H9 (cell line): ENCODE measurements at regions not wholly inside any gene's neighbourhood (a gene's known extent, or its start where the extent isn't known, plus 50 kb on each side); places are given as distances from the start of the nearest gene placed in this dataset.

Experiments used
- DNase-seq: peaks from one replicate; pipeline ENCODE4 v3.0.0-alpha.2; 2017
- H2AFZ ChIP-seq: one replicate; pipeline ENCODE4 v1.6.1; 2013; ENCODE audit warnings: mild to moderate bottlenecking, low read length, control low read depth, moderate library complexity
- H2AK5ac ChIP-seq: 2 replicates; pipeline ENCODE4 v1.6.1; 2013; ENCODE audit warnings: low read length, control low read depth, mixed read lengths; ENCODE audit not compliant: insufficient read length
- H2BK120ac ChIP-seq: one replicate; pipeline ENCODE4 v1.6.1; 2013; ENCODE audit warnings: low read depth, mild to moderate bottlenecking, low read length, control low read depth, inconsistent platforms; ENCODE audit not compliant: poor library complexity, severe bottlenecking
- H2BK12ac ChIP-seq: 2 replicates; pipeline ENCODE4 v1.6.1; 2013; ENCODE audit warnings: low read length, control low read depth, mixed read lengths, low read depth; ENCODE audit not compliant: insufficient read length
- H2BK15ac ChIP-seq: 2 replicates; pipeline ENCODE4 v1.6.1; 2013; ENCODE audit warnings: low read depth, low read length, control low read depth
- H2BK20ac ChIP-seq: one replicate; pipeline ENCODE4 v1.6.1; 2013; ENCODE audit warnings: low read depth, mild to moderate bottlenecking, low read length, control low read depth, inconsistent platforms; ENCODE audit not compliant: poor library complexity, severe bottlenecking
- H2BK5ac ChIP-seq: 2 replicates; pipeline ENCODE4 v1.6.1; 2013; ENCODE audit warnings: low read length, control low read depth, mixed read lengths; ENCODE audit not compliant: insufficient read length
- H3K14ac ChIP-seq: 2 replicates; pipeline ENCODE4 v1.6.1; 2013; ENCODE audit warnings: low read length, control low read depth; ENCODE audit not compliant: insufficient read depth
- H3K18ac ChIP-seq: 2 replicates; pipeline ENCODE4 v1.6.1; 2013; ENCODE audit warnings: low read depth, mild to moderate bottlenecking, mixed read lengths, low read length, control low read depth; ENCODE audit not compliant: insufficient read length
- H3K23ac ChIP-seq: 2 replicates; pipeline ENCODE4 v1.6.1; 2013; ENCODE audit warnings: low read length, control low read depth, mixed read lengths, low read depth; ENCODE audit not compliant: insufficient read length
- H3K23me2 ChIP-seq: 2 replicates; pipeline ENCODE4 v1.6.1; 2013; ENCODE audit warnings: low read depth, mild to moderate bottlenecking, mixed read lengths, low read length, control low read depth; ENCODE audit not compliant: insufficient read length, poor library complexity, severe bottlenecking
- H3K27ac ChIP-seq: 2 replicates; pipeline ENCODE4 v1.5.1; 2013; ENCODE audit warnings: low read length, control low read depth, mixed read lengths, low read depth; ENCODE audit not compliant: insufficient read length
- H3K27me3 ChIP-seq: 2 replicates; pipeline ENCODE4 v1.6.1; 2013; ENCODE audit warnings: low read length, control low read depth, inconsistent platforms; ENCODE audit not compliant: insufficient read depth
- H3K4ac ChIP-seq: 2 replicates; pipeline ENCODE4 v1.6.1; 2013; ENCODE audit warnings: low read depth, mild to moderate bottlenecking, control low read depth, inconsistent platforms, low read length, moderate library complexity
- H3K4me1 ChIP-seq: 2 replicates; pipeline ENCODE4 v1.6.1; 2013; ENCODE audit warnings: low read length, control low read depth, inconsistent platforms; ENCODE audit not compliant: insufficient read depth
- H3K4me2 ChIP-seq: 2 replicates; pipeline ENCODE4 v1.6.1; 2013; ENCODE audit warnings: low read length, control low read depth, mixed read lengths; ENCODE audit not compliant: insufficient read length, insufficient read depth
- H3K56ac ChIP-seq: 2 replicates; pipeline ENCODE4 v1.6.1; 2013; ENCODE audit warnings: low read depth, mild to moderate bottlenecking, mixed read lengths, low read length, control low read depth; ENCODE audit not compliant: insufficient read length
- H3K79me1 ChIP-seq: 2 replicates; pipeline ENCODE4 v1.6.1; 2013; ENCODE audit warnings: low read depth, mild to moderate bottlenecking, moderate library complexity, low read length, control low read depth, inconsistent platforms; ENCODE audit not compliant: insufficient read depth, poor library complexity, severe bottlenecking
- H3K79me2 ChIP-seq: 2 replicates; pipeline ENCODE4 v1.6.1; 2013; ENCODE audit warnings: low read length, control low read depth, inconsistent platforms; ENCODE audit not compliant: insufficient read depth
- H3K9ac ChIP-seq: 2 replicates; pipeline ENCODE4 v1.6.1; 2013; ENCODE audit warnings: low read length, control low read depth, mixed read lengths; ENCODE audit not compliant: insufficient read length; ENCODE audit errors: extremely low read depth
- H3K9me3 ChIP-seq: one replicate; pipeline ENCODE4 v1.6.1; 2013; ENCODE audit warnings: low read depth, low read length, inconsistent platforms; ENCODE audit not compliant: control insufficient read depth
- H3T11ph ChIP-seq: one replicate; pipeline ENCODE4 v1.6.1; 2013; ENCODE audit warnings: mild to moderate bottlenecking, low read length, control low read depth, inconsistent platforms
- H4K20me1 ChIP-seq: one replicate; pipeline ENCODE4 v1.6.1; 2013; ENCODE audit not compliant: control insufficient read depth, insufficient read length, insufficient read depth
- H4K5ac ChIP-seq: 2 replicates; pipeline ENCODE4 v1.6.1; 2013; ENCODE audit warnings: low read depth, mild to moderate bottlenecking, mixed read lengths, low read length, control low read depth; ENCODE audit not compliant: insufficient read length
- H4K8ac ChIP-seq: replicated peaks from 2 replicates; pipeline ENCODE4 v1.6.1; 2013; ENCODE audit warnings: low read length, control low read depth, mixed read lengths, low read depth; ENCODE audit not compliant: insufficient read length
- H4K91ac ChIP-seq: 2 replicates; pipeline ENCODE4 v1.6.1; 2013; ENCODE audit warnings: low read depth, mild to moderate bottlenecking, moderate library complexity, mixed read lengths, low read length, control low read depth; ENCODE audit not compliant: insufficient read length
- H3K27ac Mint-ChIP-seq, 3 experiments: 2 replicates in 2 of 3; 3 replicates in 1 of 3; pipeline ENCODE4 v1.8.0; 2020 to 2021; ENCODE audit warnings: mixed read lengths in 3 of 3, mild to moderate bottlenecking in 1 of 3, moderate library complexity in 1 of 3
- H3K27me3 Mint-ChIP-seq: 2 replicates; pipeline ENCODE4 v1.8.0; 2021; ENCODE audit warnings: low read depth, mild to moderate bottlenecking, moderate library complexity, mixed read lengths
- H3K36me3 Mint-ChIP-seq, 3 experiments: 2 replicates in 2 of 3; 3 replicates in 1 of 3; pipeline ENCODE4 v1.8.0; 2020 to 2021; ENCODE audit warnings: low read depth in 3 of 3, mixed read lengths in 3 of 3; ENCODE audit not compliant: insufficient read depth in 1 of 3
- H3K4me1 Mint-ChIP-seq, 2 experiments: 2 replicates each; pipeline ENCODE4 v1.8.0; 2020; ENCODE audit warnings: mixed read lengths in 2 of 2
- H3K4me3 Mint-ChIP-seq, 2 experiments: 2 replicates in 1 of 2; 3 replicates in 1 of 2; pipeline ENCODE4 v1.8.0; 2020 to 2021; ENCODE audit warnings: mild to moderate bottlenecking in 2 of 2, mixed read lengths in 2 of 2, moderate library complexity in 1 of 2
- H3K9me3 Mint-ChIP-seq, 2 experiments: 2 replicates in 1 of 2; 3 replicates in 1 of 2; pipeline ENCODE4 v1.8.0; 2020; ENCODE audit warnings: mild to moderate bottlenecking in 2 of 2, mixed read lengths in 2 of 2, moderate library complexity in 1 of 2
- WGBS: extraction: QIAGEN DNeasy Blood & Tissue Kit; methylation state at CpG from one replicate; pipeline ENCODE4 v1.1.7; 2013; ENCODE audit warnings: missing lambda C conversion rate, low lambda C conversion rate, mixed read lengths; ENCODE audit not compliant: insufficient read length; ENCODE audit errors: extremely low coverage; 5-methylcytosine and 5-hydroxymethylcytosine counted together
- TF ChIP-seq, protein P1 (sequence below): fragments of 200-600 bp; sonication (generic); conservative IDR thresholded peaks from 3 replicates; pipeline ENCODE4 v1.8.0; 2021; ENCODE audit warnings: antibody characterized with exemption, mild to moderate bottlenecking

DNA sequence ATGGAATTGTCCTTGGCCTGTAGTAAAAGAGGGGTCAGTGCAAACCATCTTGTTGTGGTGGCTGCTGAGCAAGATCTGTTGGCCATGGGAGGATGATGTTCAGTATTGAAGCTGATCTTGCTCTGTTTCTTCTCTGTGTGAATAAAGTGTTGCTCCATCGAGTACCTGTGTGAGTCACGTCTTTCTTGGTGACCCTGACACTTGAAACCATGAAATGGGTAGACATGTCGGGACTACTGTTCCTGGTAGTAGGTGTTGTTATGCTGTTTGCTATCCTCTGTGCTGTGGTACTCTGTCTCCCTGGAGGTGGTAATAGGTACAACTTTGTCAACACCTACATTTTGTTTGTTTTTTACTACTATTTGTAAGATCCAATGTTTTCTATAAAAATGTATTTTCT, 330.6 kb downstream of the MDFIC start:
- Histone ChIP-seq H3T11ph (no peak overlapping the region), H3K9ac (no peak overlapping the region), H4K8ac (no peak overlapping the region), H3K27ac (no peak overlapping the region), H3K79me1 (no peaks in the 10 kb centered on the region), H4K20me1 (no peaks in the 10 kb centered on the region), H2AK5ac (no peak overlapping the region), H3K9me3 (no peaks in the 10 kb centered on the region), H2BK120ac (no peak overlapping the region), H3K18ac (no peak overlapping the region), H2BK12ac (no peak overlapping the region), H3K79me2 (no peaks in the 10 kb centered on the region), H3K4me1 (no peaks in the 10 kb centered on the region), H3K23ac (no peak overlapping the region), H2BK20ac (no peak overlapping the region), H4K5ac (no peak overlapping the region), H2BK5ac (no peak overlapping the region), H2BK15ac (no peak overlapping the region), H4K91ac (no peak overlapping the region), H3K4me2 (no peak overlapping the region), H2AFZ (no peak overlapping the region), H3K56ac (no peak overlapping the region), H3K27me3 (no peaks in the 10 kb centered on the region), H3K14ac (no peak overlapping the region), H3K4ac (no peak overlapping the region), H3K23me2 (no peaks in the 10 kb centered on the region)
- H3K4me3 Mint-ChIP-seq, result no peak overlapping the region
- WGBS, result no CpG with 5 or more reads among the region's 3 CpGs
- no peaks in the 10 kb centered on the region for H3K27me3 Mint-ChIP-seq
- H3K36me3 Mint-ChIP-seq, result no peaks in the 10 kb centered on the region
- TF ChIP-seq, protein P1, sequence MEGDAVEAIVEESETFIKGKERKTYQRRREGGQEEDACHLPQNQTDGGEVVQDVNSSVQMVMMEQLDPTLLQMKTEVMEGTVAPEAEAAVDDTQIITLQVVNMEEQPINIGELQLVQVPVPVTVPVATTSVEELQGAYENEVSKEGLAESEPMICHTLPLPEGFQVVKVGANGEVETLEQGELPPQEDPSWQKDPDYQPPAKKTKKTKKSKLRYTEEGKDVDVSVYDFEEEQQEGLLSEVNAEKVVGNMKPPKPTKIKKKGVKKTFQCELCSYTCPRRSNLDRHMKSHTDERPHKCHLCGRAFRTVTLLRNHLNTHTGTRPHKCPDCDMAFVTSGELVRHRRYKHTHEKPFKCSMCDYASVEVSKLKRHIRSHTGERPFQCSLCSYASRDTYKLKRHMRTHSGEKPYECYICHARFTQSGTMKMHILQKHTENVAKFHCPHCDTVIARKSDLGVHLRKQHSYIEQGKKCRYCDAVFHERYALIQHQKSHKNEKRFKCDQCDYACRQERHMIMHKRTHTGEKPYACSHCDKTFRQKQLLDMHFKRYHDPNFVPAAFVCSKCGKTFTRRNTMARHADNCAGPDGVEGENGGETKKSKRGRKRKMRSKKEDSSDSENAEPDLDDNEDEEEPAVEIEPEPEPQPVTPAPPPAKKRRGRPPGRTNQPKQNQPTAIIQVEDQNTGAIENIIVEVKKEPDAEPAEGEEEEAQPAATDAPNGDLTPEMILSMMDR, result no peak
- no peaks in the 10 kb centered on the region; a peak in 1 of 5 replicates for H3K9me3 Mint-ChIP-seq
- no peak overlapping the region for H3K27ac Mint-ChIP-seq
- DNase-seq, result no peak
- no peaks in the 10 kb centered on the region for H3K4me1 Mint-ChIP-seq
